Aorta (tissue), 5 donors: ENCODE measurements at regions not wholly inside any gene's neighbourhood (a gene's known extent, or its start where the extent isn't known, plus 50 kb on each side); places are given as distances from the start of the nearest gene placed in this dataset.
"Not testable (repeated sequence)": the region's sequence is repeated elsewhere in the genome, so short reads cannot be mapped to it uniquely, and the experiment has no call there.

Experiments
- ATAC-seq: fragments of 200-7000 bp; cut with Tn5 transposase; one replicate; pipeline ENCODE4 v1.9.1; 2022; ENCODE audit warnings: moderate library complexity; ENCODE audit not compliant: low FRiP score
- DNase-seq, 2 donors: peaks; one replicate each; pipeline ENCODE4 v3.0.0-alpha.2; 2020
- H3K27ac ChIP-seq, 2 donors: one replicate each; pipeline ENCODE4 v1.5.1; 2013; ENCODE audit warnings: low read length in 2 of 2, mild to moderate bottlenecking in 2 of 2, moderate library complexity in 2 of 2, control low read depth in 1 of 2, inconsistent platforms in 1 of 2, low read depth in 1 of 2
- H3K27me3 ChIP-seq, 2 donors: one replicate each; pipeline ENCODE4 v1.6.1; 2013; ENCODE audit warnings: control low read depth in 1 of 2, low read length in 1 of 2, mild to moderate bottlenecking in 1 of 2, moderate library complexity in 1 of 2; ENCODE audit not compliant: insufficient read depth in 2 of 2, control insufficient read depth in 1 of 2
- H3K36me3 ChIP-seq, 2 donors: one replicate each; pipeline ENCODE4 v1.6.1; 2013; ENCODE audit warnings: control low read depth in 1 of 2, low read length in 1 of 2, mild to moderate bottlenecking in 1 of 2; ENCODE audit not compliant: insufficient read depth in 2 of 2, control insufficient read depth in 1 of 2
- H3K4me1 ChIP-seq, 2 donors: one replicate each; pipeline ENCODE4 v1.6.1; 2013; ENCODE audit warnings: low read length in 2 of 2, control low read depth in 1 of 2, mild to moderate bottlenecking in 1 of 2, moderate library complexity in 1 of 2; ENCODE audit not compliant: insufficient read depth in 2 of 2, control insufficient read depth in 1 of 2
- H3K4me3 ChIP-seq, 2 donors: one replicate each; pipeline ENCODE4 v1.5.1; 2013; ENCODE audit warnings: low read length in 2 of 2, control low read depth in 1 of 2, mild to moderate bottlenecking in 1 of 2
- H3K9me3 ChIP-seq: one replicate; pipeline ENCODE4 v1.6.1; 2013; ENCODE audit warnings: mild to moderate bottlenecking, low read length; ENCODE audit not compliant: control insufficient read depth
- WGBS, 2 donors: extraction: QIAGEN DNeasy Blood & Tissue Kit; methylation state at CpG; one replicate each; pipeline ENCODE4 v1.1.7; 2013; 5-methylcytosine and 5-hydroxymethylcytosine counted together
- intact Hi-C, 2 donors: fragments of 100-400 bp; cut with DNase I; formaldehyde crosslinking; loops; one replicate each; pipeline versions ENCODE4 v1.14.2 to v1.15.0; 2022
- donor health status: healthy with polysubstance abuse.
- donor health status: Bipolar disorder and iron deficiency.
- donor health status: DM: no; HTN: no; CAD: no.
- donor health status: DM: no; HTN: no; CAD: no.
- donor health status: DM: yes; HTN: yes; CAD: no.

GRCh38 chr11:88061111-88061510 is 114.1 kb downstream of the RAB38 start:
- ATAC-seq (no peak), DNase-seq (no peak)
- no peaks in the 10 kb centered on the region for H3K9me3 ChIP-seq
- H3K4me1 ChIP-seq: no peaks in the 10 kb centered on the region
- no peaks in the 10 kb centered on the region for H3K27me3 ChIP-seq
- intact Hi-C loops: no loop called here
- H3K27ac ChIP-seq: no peak overlapping the region
- 92% methylated on average over 3 of the region's 3 CpGs for WGBS, 2 donors
- H3K36me3 ChIP-seq: no peaks in the 10 kb centered on the region
- no peak overlapping the region for H3K4me3 ChIP-seq

GRCh38 chr11:88059326-88059725 is 115.9 kb downstream of the RAB38 start:
- no peaks in the 10 kb centered on the region for H3K9me3 ChIP-seq
- ATAC-seq (no peak), DNase-seq (no peak)
- H3K36me3 ChIP-seq: no peaks in the 10 kb centered on the region
- H3K27ac ChIP-seq: no peak overlapping the region
- intact Hi-C loops: no loop called here
- H3K4me1 ChIP-seq: no peaks in the 10 kb centered on the region
- no peak overlapping the region for H3K4me3 ChIP-seq
- H3K27me3 ChIP-seq: no peaks in the 10 kb centered on the region

- WGBS, 2 donors: 86 to 89% methylated on average over 2 of the region's 2 CpGs
- no peaks in the 10 kb centered on the region for H3K9me3 ChIP-seq
- H3K27me3 ChIP-seq: no peaks in the 10 kb centered on the region
- intact Hi-C loops: no loop called here
- no peak overlapping the region for H3K27ac ChIP-seq
- no peak for ATAC-seq
- no peak overlapping the region for H3K4me3 ChIP-seq
- no peaks in the 10 kb centered on the region for H3K36me3 ChIP-seq
- DNase-seq: no peak
- no peaks in the 10 kb centered on the region for H3K4me1 ChIP-seq
Observed at GRCh38 chr11:88051396-88051795, 123.8 kb downstream of the RAB38 start.

GRCh38 chr11:88050247-88050646 is 125.0 kb downstream of the RAB38 start:
- no peak overlapping the region for H3K4me3 ChIP-seq
- no peaks in the 10 kb centered on the region for H3K36me3 ChIP-seq
- intact Hi-C loops: no loop called here
- no peaks in the 10 kb centered on the region for H3K9me3 ChIP-seq
- H3K27ac ChIP-seq: no peak overlapping the region
- DNase-seq (no peak), ATAC-seq (no peak)
- H3K4me1 ChIP-seq: no peaks in the 10 kb centered on the region
- no peaks in the 10 kb centered on the region for H3K27me3 ChIP-seq
- 41 to 47% methylated on average over 2 of the region's 2 CpGs for WGBS, 2 donors

- H3K9me3 ChIP-seq, H3K4me3 ChIP-seq, H3K27ac ChIP-seq, intact Hi-C loops, DNase-seq, H3K36me3 ChIP-seq, H3K27me3 ChIP-seq, H3K4me1 ChIP-seq, ATAC-seq: not testable (repeated sequence)
- WGBS, 2 donors: 83 to 86% methylated on average over 11 of the region's 11 CpGs
Observed at GRCh38 chr11:88045288-88045687, 130.0 kb downstream of the RAB38 start.

GRCh38 chr11:88044658-88045057 is 130.6 kb downstream of the RAB38 start:
- intact Hi-C loops, H3K9me3 ChIP-seq, ATAC-seq, H3K27me3 ChIP-seq, H3K36me3 ChIP-seq, H3K4me1 ChIP-seq, DNase-seq, H3K27ac ChIP-seq, H3K4me3 ChIP-seq: not testable (repeated sequence)
- WGBS, 2 donors: 77 to 78% methylated on average over 5 of the region's 5 CpGs

GRCh38 chr11:88043149-88043548 is 132.1 kb downstream of the RAB38 start:
- Histone ChIP-seq H3K4me3 (no peak overlapping the region), H3K27me3 (peaks cover 0 to 1% of the 10 kb centered on the region in 2 donors), H3K9me3 (no peaks in the 10 kb centered on the region), H3K27ac (no peak overlapping the region), H3K4me1 (no peaks in the 10 kb centered on the region), H3K36me3 (no peaks in the 10 kb centered on the region)
- 31 to 47% methylated on average over 3 of the region's 3 CpGs for WGBS, 2 donors
- no peak for ATAC-seq
- DNase-seq: no peak
- intact Hi-C loops: no loop called here

GRCh38 chr11:88042647-88043046 is 132.6 kb downstream of the RAB38 start:
- intact Hi-C loops: no loop called here
- Histone ChIP-seq H3K4me3 (no peak overlapping the region), H3K4me1 (no peaks in the 10 kb centered on the region), H3K27me3 (peaks cover 0 to 1% of the 10 kb centered on the region in 2 donors), H3K9me3 (no peaks in the 10 kb centered on the region), H3K36me3 (no peaks in the 10 kb centered on the region), H3K27ac (no peak overlapping the region)
- 87 to 89% methylated on average over 1 of the region's 1 CpG for WGBS, 2 donors
- DNase-seq (no peak), ATAC-seq (no peak)

- Histone ChIP-seq H3K4me1 (no peaks in the 10 kb centered on the region), H3K36me3 (no peaks in the 10 kb centered on the region), H3K4me3 (no peak overlapping the region), H3K9me3 (no peaks in the 10 kb centered on the region), H3K27me3 (peaks cover 0 to 1% of the 10 kb centered on the region in 2 donors), H3K27ac (no peak overlapping the region)
- no peak for ATAC-seq
- intact Hi-C loops: no loop called here
- WGBS, 2 donors: 74 to 75% methylated on average over 2 of the region's 2 CpGs
- no peak for DNase-seq
Observed at GRCh38 chr11:88042238-88042637, 133.0 kb downstream of the RAB38 start.
